Stimulated activated naive CD4-positive, alpha-beta T cell (primary cell): ENCODE measurements at regions not wholly inside any gene's neighbourhood (a gene's known extent, or its start where the extent isn't known, plus 50 kb on each side); places are given as distances from the start of the nearest gene placed in this dataset.

Experiments used
- DNase-seq, 6 experiments: peaks; one replicate each; lab custom pipeline; 2025; lab: John Stamatoyannopoulos, UW

GRCh38 chr5:135702191-135702590, 123.4 kb upstream of the CXCL14 start:
- DNase-seq = no peak

GRCh38 chr5:135700731-135701130, 121.9 kb upstream of the CXCL14 start:
- DNase-seq = no peak

- no peak for DNase-seq
Measured at GRCh38 chr5:135697959-135698345, 119.2 kb upstream of the CXCL14 start.

- no peak for DNase-seq
Measured at GRCh38 chr5:135697251-135697958, 118.6 kb upstream of the CXCL14 start.

GRCh38 chr5:135696317-135696716, 117.5 kb upstream of the CXCL14 start:
- DNase-seq = no peak

GRCh38 chr5:135695656-135696313, 117.0 kb upstream of the CXCL14 start:
- DNase-seq = no peak

GRCh38 chr5:135694906-135695305, 116.1 kb upstream of the CXCL14 start:
- no peak for DNase-seq

- no peak for DNase-seq
Measured at GRCh38 chr5:135694012-135694411, 115.2 kb upstream of the CXCL14 start.

- DNase-seq = no peak
Measured at GRCh38 chr5:135693371-135693955, 114.7 kb upstream of the CXCL14 start.

- no peak for DNase-seq
Measured at GRCh38 chr5:135691044-135691443, 112.3 kb upstream of the CXCL14 start.

GRCh38 chr5:135690466-135690865, 111.7 kb upstream of the CXCL14 start:
- no peak for DNase-seq

- no peak for DNase-seq
Measured at GRCh38 chr5:135689506-135689905, 110.7 kb upstream of the CXCL14 start.

- no peak for DNase-seq
Measured at GRCh38 chr5:135688385-135688784, 109.6 kb upstream of the CXCL14 start.

GRCh38 chr5:135683189-135683588, 104.4 kb upstream of the CXCL14 start:
- no peak for DNase-seq

- no peak for DNase-seq
Measured at GRCh38 chr5:135680713-135681112, 101.9 kb upstream of the CXCL14 start.

- no peak for DNase-seq
Measured at GRCh38 chr5:135678640-135679268, 100.0 kb upstream of the CXCL14 start.

GRCh38 chr5:135671966-135672365, 93.2 kb upstream of the CXCL14 start:
- no peak for DNase-seq

- DNase-seq = no peak
Measured at GRCh38 chr5:135671052-135671705, 92.4 kb upstream of the CXCL14 start.

GRCh38 chr5:135670588-135670987, 91.8 kb upstream of the CXCL14 start:
- DNase-seq = no peak

- no peak for DNase-seq
Measured at GRCh38 chr5:135669416-135669815, 90.6 kb upstream of the CXCL14 start.

GRCh38 chr5:135667673-135668072, 88.9 kb upstream of the CXCL14 start:
- DNase-seq = no peak

GRCh38 chr5:135667204-135667603, 88.4 kb upstream of the CXCL14 start:
- DNase-seq = no peak
